ENCODE measurements at regions not wholly inside any gene's neighbourhood (a gene's known extent, or its start where the extent isn't known, plus 50 kb on each side); places are given as distances from the start of the nearest gene placed in this dataset.
A peak's percentile ranks its signal among the peaks of the same experiment; 100 is the strongest.

GRCh38 chr6:80767808-80768207 lies 661.3 kb downstream of the BCKDHB start:
- ChIA-PET POLR2A (ENCODE audit: partially characterized antibody) (no interaction called here), CTCF (ENCODE audit: partially characterized antibody) (no interaction called here)
- Histone ChIP-seq H3K27ac (ENCODE audit: low read depth, low read length) (no peak overlapping the region), H3K18ac (ENCODE audit: extremely low read depth, low read length) (no peak overlapping the region), H2BK20ac (ENCODE audit: low read length) (no peak overlapping the region), H4K91ac (replicated peaks; ENCODE audit: insufficient read length, low read length) (no peak overlapping the region), H3K79me1 (ENCODE audit: low read depth, low read length) (no peaks in the 10 kb centered on the region), H2BK5ac (ENCODE audit: low read depth, low read length) (no peak overlapping the region), H4K8ac (ENCODE audit: extremely low read depth, insufficient read depth, low read length) (no peak overlapping the region), H3K23ac (ENCODE audit: insufficient read length) (no peak overlapping the region), H2AK5ac (ENCODE audit: low read depth, low read length) (no peak overlapping the region), H2BK12ac (ENCODE audit: low read depth, low read length) (no peak overlapping the region), H3K9ac (replicated peaks in 1 of 4; ENCODE audit: extremely low read depth in 1 of 4, low read depth in 3 of 4, low read length in 3 of 4) (no peak overlapping the region), H3K14ac (ENCODE audit: insufficient read length) (no peak overlapping the region), H3K36me3 (ENCODE audit: control insufficient read depth in 2 of 4, insufficient read depth in 4 of 4, low read length in 3 of 4) (no peaks in the 10 kb centered on the region), H3K4me1 (replicated peaks in 1 of 4; ENCODE audit: control insufficient read depth in 3 of 4, insufficient read depth in 4 of 4, low read length in 3 of 4) (no peaks in the 10 kb centered on the region), H3K4ac (replicated peaks; ENCODE audit: insufficient read length, low read depth, low read length) (no peak overlapping the region), H3K9me3 (ENCODE audit: insufficient read depth in 2 of 2, low read depth in 1 of 2, low read length in 1 of 2) (no peaks in the 10 kb centered on the region), H3K23me2 (ENCODE audit: low read depth, low read length) (no peaks in the 10 kb centered on the region), H2AFZ (ENCODE audit: low read length) (no peak overlapping the region), H2BK15ac (ENCODE audit: low read length) (no peak overlapping the region), H3K4me3 (ENCODE audit: extremely low read depth in 1 of 4, insufficient read depth in 2 of 4, low read depth in 3 of 4, low read length in 4 of 4) (no peak overlapping the region), H3K4me2 (ENCODE audit: insufficient read depth in 1 of 2, low read depth in 2 of 2, low read length in 2 of 2) (0 out of 4 replicates have a peak overlapping the region, but pooled peaks of 1 of the 2 experiments have one; percentile 1), H3K27me3 (replicated peaks in 1 of 4; ENCODE audit: control insufficient read depth in 3 of 4, extremely low read depth in 1 of 4, insufficient read depth in 3 of 4, low read length in 3 of 4) (no peaks in the 10 kb centered on the region), H4K5ac (ENCODE audit: insufficient read length, low read depth, low read length) (no peak overlapping the region), H3K56ac (replicated peaks; ENCODE audit: insufficient read length, low read depth, low read length) (no peak overlapping the region), H4K20me1 (replicated peaks in 1 of 2; ENCODE audit: control insufficient read depth in 1 of 2, insufficient read depth in 2 of 2, low read length in 2 of 2) (no peaks in the 10 kb centered on the region), H3K79me2 (ENCODE audit: control insufficient read depth in 1 of 2, insufficient read depth in 2 of 2, low read length in 2 of 2) (no peaks in the 10 kb centered on the region), H2BK120ac (replicated peaks; ENCODE audit: low read depth, low read length) (no peak overlapping the region)
- FAIRE-seq (no peak), DNase-seq (ENCODE audit: low read depth in 1 of 2, low spot score in 2 of 2) (no peak)
- WGBS, 2 experiments (ENCODE audit: extremely low coverage in 1 of 2, insufficient coverage in 1 of 2, insufficient read length in 1 of 2, insufficient replicate concordance in 2 of 2, low coverage in 1 of 2, low lambda C conversion rate in 2 of 2, missing lambda C conversion rate in 1 of 2) = 93% methylated on average over 2 of the region's 2 CpGs; no CpG with 5 or more reads in 1 of the 2 experiments
- no peak for TF ChIP-seq CBX8 (IDR thresholded peaks at IDR 0.05; ENCODE audit: borderline replicate concordance, low read depth, low read length)
- no peak for TF ChIP-seq KDM4A (IDR thresholded peaks at IDR 0.05; ENCODE audit: low read depth, low read length, severe bottlenecking)
- no peak for TF ChIP-seq TEAD4 (IDR thresholded peaks at IDR 0.05; ENCODE audit: low read depth, low read length)
- TF ChIP-seq SP1 (IDR thresholded peaks at IDR 0.05; ENCODE audit: low read depth, low read length) = no peak
- no peak for TF ChIP-seq KDM5A (IDR thresholded peaks at IDR 0.05; ENCODE audit: low read length)
- 0 out of 2 replicates have a peak, but pooled peaks have one; percentile 17 for TF ChIP-seq JUND (IDR thresholded peaks at IDR 0.05; ENCODE audit: low read length)

Data from H1 (cell line).